C4-2B (cell line): ENCODE measurements at regions not wholly inside any gene's neighbourhood (a gene's known extent, or its start where the extent isn't known, plus 50 kb on each side); places are given as distances from the start of the nearest gene placed in this dataset.

Experiments
- H3K27ac ChIP-seq: fragments of 450-650 bp; 2 replicates; pipeline ENCODE4 v1.5.1; 2017
- CTCF ChIP-seq: fragments of 450-650 bp; conservative IDR thresholded peaks from 2 replicates; pipeline ENCODE4 v1.5.1; 2017; ENCODE audit warnings: mild to moderate bottlenecking
- ZFX ChIP-seq: fragments of 450-650 bp; IDR thresholded peaks from 2 replicates; pipeline ENCODE4 v1.6.1; 2017

GRCh38 chr4:31548823-31549222 lies 828.7 kb downstream of the PCDH7 start:
- H3K27ac ChIP-seq = no peak overlapping the region
- TF ChIP-seq ZFX (no peak), CTCF (no peak)

DNA sequence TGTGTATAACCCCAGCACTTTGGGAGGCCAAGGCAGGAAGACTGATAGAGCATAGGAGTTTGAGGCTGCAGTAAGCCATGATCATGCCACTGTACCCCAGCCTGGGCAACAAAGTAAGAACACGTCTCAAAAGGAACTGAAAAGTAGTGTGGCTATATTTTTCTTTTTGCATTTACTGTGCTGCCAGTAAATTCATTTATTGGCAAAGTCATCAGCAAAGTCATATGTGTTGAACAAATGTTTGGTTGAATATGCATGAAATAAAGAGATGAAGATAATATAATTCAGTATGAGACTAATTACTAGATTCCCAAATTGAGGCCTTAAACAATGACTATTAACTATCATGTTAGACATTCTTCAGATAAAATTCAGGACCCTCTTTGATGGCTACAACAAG lies 829.1 kb downstream of the PCDH7 start:
- no peak for TF ChIP-seq CTCF
- no peak for TF ChIP-seq ZFX
- no peak overlapping the region for H3K27ac ChIP-seq

DNA sequence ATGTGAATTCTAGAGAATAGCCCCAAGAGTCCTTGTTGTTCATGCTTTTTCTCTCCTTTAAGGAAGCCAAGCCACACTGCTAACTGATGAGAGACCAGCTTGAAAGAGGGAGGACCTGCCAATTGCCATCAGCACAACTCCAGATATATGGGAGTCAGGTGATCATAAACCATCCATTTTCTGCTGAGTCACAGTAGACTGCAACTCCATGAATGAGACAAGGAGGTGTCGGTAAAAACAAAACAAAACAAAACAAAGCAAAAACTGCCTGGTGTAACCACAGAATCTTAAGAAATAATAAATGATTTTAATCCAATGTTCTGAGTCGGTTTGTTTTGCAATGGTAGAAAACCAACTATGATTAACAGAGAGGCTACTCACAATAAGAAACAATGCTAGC lies 837.3 kb downstream of the PCDH7 start:
- H3K27ac ChIP-seq = no peak overlapping the region
- no peak for TF ChIP-seq CTCF
- no peak for TF ChIP-seq ZFX

DNA sequence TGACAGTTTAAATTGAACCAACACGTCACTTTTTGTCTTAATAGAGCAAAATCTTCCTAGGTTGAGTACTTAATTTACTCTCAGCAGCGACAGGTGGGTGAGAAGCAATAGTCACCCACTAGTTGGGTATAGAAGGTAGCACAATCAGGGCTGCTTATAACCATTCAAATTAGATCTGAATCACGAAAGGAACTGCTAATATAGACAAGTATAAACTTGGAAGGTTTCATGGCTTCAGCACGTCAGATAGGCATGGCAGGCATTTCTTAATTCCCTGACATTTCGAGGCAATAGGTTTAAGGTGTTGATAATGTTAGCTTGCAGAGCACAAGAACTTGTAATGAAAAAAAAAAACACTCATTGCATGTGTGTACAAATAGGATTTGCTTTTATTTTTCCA lies 853.4 kb downstream of the PCDH7 start:
- TF ChIP-seq CTCF = no peak
- TF ChIP-seq ZFX = no peak
- no peak overlapping the region for H3K27ac ChIP-seq

DNA sequence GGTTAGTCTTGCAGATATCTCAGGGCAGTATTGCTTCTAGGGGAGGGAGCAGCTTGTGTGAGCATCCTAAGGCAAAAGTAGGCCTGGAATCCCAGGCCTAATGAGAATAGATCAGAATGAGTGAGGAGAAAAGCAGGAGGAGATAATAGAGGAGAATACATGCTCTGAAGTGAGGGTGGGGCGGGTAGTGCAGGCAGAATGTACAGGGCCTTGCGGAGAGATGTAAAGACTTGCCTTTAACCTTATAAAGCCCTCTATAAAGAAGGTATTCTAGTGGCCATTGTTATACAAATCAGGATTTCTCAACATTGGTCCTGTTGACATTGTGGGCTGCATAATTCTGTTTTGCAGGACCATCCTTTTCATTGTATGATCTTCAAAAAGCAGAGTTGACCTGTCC lies 855.3 kb downstream of the PCDH7 start:
- no peak overlapping the region for H3K27ac ChIP-seq
- TF ChIP-seq CTCF (no peak), ZFX (no peak)

DNA sequence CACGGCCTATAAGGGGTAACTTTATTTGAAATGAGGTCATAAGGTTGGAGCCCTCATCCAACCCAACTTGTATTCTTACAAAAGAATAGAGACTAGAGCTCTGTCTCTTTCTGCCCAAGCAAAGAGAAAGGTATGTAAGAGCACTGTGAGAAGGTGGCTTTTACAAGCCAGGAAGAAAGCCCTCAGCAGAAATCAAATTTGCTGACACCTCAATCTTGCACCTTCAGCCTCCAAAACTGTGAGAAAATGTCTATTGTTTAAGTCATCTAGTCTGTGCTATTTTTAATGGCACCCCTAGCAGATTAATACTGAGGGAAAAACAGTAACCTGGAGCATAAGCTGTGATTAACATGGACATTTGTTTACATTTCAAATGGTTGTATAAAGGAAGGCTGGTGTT lies 860.7 kb downstream of the PCDH7 start:
- no peak for TF ChIP-seq ZFX
- no peak for TF ChIP-seq CTCF
- H3K27ac ChIP-seq = no peak overlapping the region

DNA sequence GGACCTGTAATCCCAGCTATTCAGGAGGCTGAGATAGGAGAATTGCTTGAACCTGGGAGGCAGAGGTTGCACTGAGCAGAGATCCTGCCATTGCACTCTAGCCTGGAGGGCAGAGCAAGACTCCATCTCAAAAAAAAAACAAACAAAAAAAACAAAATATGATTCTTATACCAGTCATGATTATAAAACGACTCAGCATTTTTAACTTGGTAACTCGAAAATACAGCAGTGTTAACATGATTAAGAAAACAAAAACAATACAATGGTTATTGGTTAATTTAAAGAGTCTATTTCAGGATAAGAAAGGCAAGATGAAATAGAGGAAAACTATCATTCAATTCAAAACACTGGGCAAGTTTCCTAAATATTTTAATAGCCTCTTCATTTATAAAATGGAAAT lies 865.3 kb downstream of the PCDH7 start:
- H3K27ac ChIP-seq = no peak overlapping the region
- no peak for TF ChIP-seq ZFX
- TF ChIP-seq CTCF = no peak

DNA sequence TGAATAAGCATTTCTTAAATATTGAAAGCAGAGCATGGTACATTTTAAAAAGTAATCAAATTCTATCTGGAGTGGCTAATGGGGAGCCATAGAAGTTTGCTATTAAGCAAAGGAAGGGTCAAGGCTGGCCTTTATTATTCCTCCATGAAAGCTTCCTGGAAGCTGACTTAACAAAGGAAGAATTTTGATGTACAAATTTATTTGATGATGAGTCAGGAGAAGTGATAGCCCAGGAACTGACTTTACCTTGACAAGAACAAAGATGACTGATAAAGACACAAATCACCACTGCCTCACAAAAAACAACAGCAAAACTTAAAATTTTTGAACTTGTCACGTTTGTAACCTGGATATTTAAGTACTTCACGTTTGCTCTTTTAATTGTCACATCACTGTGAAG lies 872.1 kb downstream of the PCDH7 start:
- no peak overlapping the region for H3K27ac ChIP-seq

More for the DNA sequence above, 872.1 kb downstream of the PCDH7 start:
- TF ChIP-seq ZFX (no peak), CTCF (no peak)
